GM23338 (cell line): ENCODE measurements at regions not wholly inside any gene's neighbourhood (a gene's known extent, or its start where the extent isn't known, plus 50 kb on each side); places are given as distances from the start of the nearest gene placed in this dataset.

Experiments
- ATAC-seq: fragments of 200-7000 bp; cut with Tn5 transposase; 3 replicates; pipeline ENCODE4 v1.9.1; 2020
- DNase-seq: peaks from one replicate; pipeline ENCODE4 v3.0.0-alpha.2; 2015; ENCODE audit warnings: low spot score
- H2AFZ ChIP-seq: fragments of 200-600 bp; sonication (generic); 2 replicates; pipeline ENCODE4 v1.8.0; 2016; ENCODE audit warnings: antibody characterized with exemption, mild to moderate bottlenecking, moderate library complexity
- H3F3A ChIP-seq: fragments of 200-600 bp; sonication (generic); replicated peaks from 2 replicates; pipeline ENCODE4 v1.8.0; 2017; ENCODE audit warnings: antibody characterized with exemption, mixed run types, low read depth
- H3K27ac ChIP-seq: fragments of 200-600 bp; sonication (generic); 2 replicates; pipeline ENCODE4 v1.6.1; 2016; ENCODE audit warnings: low read depth
- H3K27me3 ChIP-seq: fragments of 200-600 bp; sonication (generic); 2 replicates; pipeline ENCODE4 v1.8.0; 2016; ENCODE audit warnings: mild to moderate bottlenecking, mixed run types, moderate library complexity; ENCODE audit not compliant: insufficient read depth
- H3K36me3 ChIP-seq: fragments of 200-600 bp; sonication (generic); 2 replicates; pipeline ENCODE4 v1.8.0; 2016; ENCODE audit warnings: mild to moderate bottlenecking; ENCODE audit not compliant: insufficient read depth
- H3K4me1 ChIP-seq: fragments of 200-600 bp; sonication (generic); 2 replicates; pipeline ENCODE4 v1.8.0; 2016; ENCODE audit warnings: mild to moderate bottlenecking, moderate library complexity; ENCODE audit not compliant: insufficient read depth
- H3K4me2 ChIP-seq: fragments of 200-600 bp; sonication (generic); 2 replicates; pipeline ENCODE4 v1.7.1; 2017; ENCODE audit warnings: mixed run types
- H3K4me3 ChIP-seq: fragments of 200-600 bp; sonication (generic); 2 replicates; pipeline ENCODE4 v1.6.1; 2016; ENCODE audit warnings: mixed run types
- H3K79me2 ChIP-seq: fragments of 200-600 bp; sonication (generic); replicated peaks from 2 replicates; pipeline ENCODE4 v1.8.0; 2017; ENCODE audit warnings: mild to moderate bottlenecking; ENCODE audit not compliant: insufficient read depth
- H3K9me2 ChIP-seq: fragments of 200-600 bp; sonication (generic); 2 replicates; pipeline ENCODE4 v1.8.0; 2017; ENCODE audit not compliant: insufficient read depth
- H4K20me1 ChIP-seq: fragments of 200-600 bp; sonication (generic); replicated peaks from 2 replicates; pipeline ENCODE4 v1.8.0; 2017; ENCODE audit warnings: mild to moderate bottlenecking; ENCODE audit not compliant: insufficient read depth
- H3K27ac Mint-ChIP-seq: 2 replicates; pipeline ENCODE4 v1.8.0; 2020; ENCODE audit warnings: inconsistent platforms, mild to moderate bottlenecking, moderate library complexity, mixed read lengths
- H3K27me3 Mint-ChIP-seq: 3 replicates; pipeline ENCODE4 v1.8.0; 2022; ENCODE audit warnings: low read depth, mild to moderate bottlenecking, moderate library complexity, mixed read lengths, inconsistent platforms; ENCODE audit not compliant: insufficient read depth, poor library complexity
- H3K36me3 Mint-ChIP-seq: 3 replicates; pipeline ENCODE4 v1.8.0; 2021; ENCODE audit warnings: low read depth, mild to moderate bottlenecking, inconsistent platforms, moderate library complexity, mixed read lengths
- H3K4me1 Mint-ChIP-seq: 3 replicates; pipeline ENCODE4 v1.8.0; 2020; ENCODE audit warnings: mild to moderate bottlenecking, inconsistent platforms, mixed read lengths
- H3K4me3 Mint-ChIP-seq: 3 replicates; pipeline ENCODE4 v1.8.0; 2021; ENCODE audit warnings: moderate library complexity, mild to moderate bottlenecking, inconsistent platforms, mixed read lengths
- H3K9me3 Mint-ChIP-seq: 3 replicates; pipeline ENCODE4 v1.8.0; 2020; ENCODE audit warnings: moderate library complexity, mild to moderate bottlenecking, inconsistent platforms, mixed read lengths
- CREB1 ChIP-seq: fragments of 250-450 bp; sonication (Bioruptor Pico); IDR thresholded peaks from 2 replicates; pipeline ENCODE4 v1.5.0; 2020; ENCODE audit warnings: low read depth, mild to moderate bottlenecking, moderate library complexity
- EZH2phosphoT487 ChIP-seq: fragments of 200-600 bp; sonication (generic); IDR thresholded peaks from one replicate; pipeline ENCODE4 v1.8.1; 2018; ENCODE audit warnings: antibody characterized with exemption; ENCODE audit not compliant: unreplicated experiment
- NANOG ChIP-seq: IDR thresholded peaks from 2 replicates; pipeline ENCODE4 v1.6.1; 2016; ENCODE audit warnings: antibody characterized with exemption, borderline replicate concordance
- POLR2AphosphoS5 ChIP-seq: IDR thresholded peaks from 2 replicates; pipeline ENCODE4 v1.6.1; 2016; ENCODE audit warnings: antibody characterized with exemption, low read depth
- STAT1 ChIP-seq: IDR thresholded peaks from one replicate; pipeline ENCODE4 v1.6.1; 2016; ENCODE audit warnings: antibody characterized with exemption; ENCODE audit not compliant: unreplicated experiment
- ZNF114 ChIP-seq: fragments of 250-450 bp; sonication (Bioruptor Pico); IDR thresholded peaks from 2 replicates; pipeline ENCODE4 v1.5.0; 2020; ENCODE audit warnings: mild to moderate bottlenecking, moderate library complexity
- TF ChIP-seq, protein P1 (sequence below), 2 experiments: fragments of 200-600 bp in 1 of 2; sonication (generic) in 1 of 2; conservative IDR thresholded peaks; 2 replicates each; pipeline versions ENCODE4 v1.5.1 to v1.6.1; 2016 to 2017; ENCODE audit warnings: antibody characterized with exemption in 2 of 2, low read depth in 2 of 2, mild to moderate bottlenecking in 2 of 2, moderate library complexity in 1 of 2
- TF ChIP-seq, protein P2 (sequence below): fragments of 250-450 bp; sonication (Bioruptor Pico); IDR thresholded peaks from 2 replicates; pipeline ENCODE4 v1.5.0; 2020; ENCODE audit warnings: mild to moderate bottlenecking, moderate library complexity
- TF ChIP-seq, protein P3 (sequence below): IDR thresholded peaks from one replicate; pipeline ENCODE4 v1.6.1; 2018; ENCODE audit warnings: antibody characterized with exemption; ENCODE audit not compliant: unreplicated experiment
- TF ChIP-seq, protein P4 (sequence below): IDR thresholded peaks from 2 replicates; pipeline ENCODE4 v1.6.1; 2016; ENCODE audit warnings: antibody characterized with exemption

DNA sequence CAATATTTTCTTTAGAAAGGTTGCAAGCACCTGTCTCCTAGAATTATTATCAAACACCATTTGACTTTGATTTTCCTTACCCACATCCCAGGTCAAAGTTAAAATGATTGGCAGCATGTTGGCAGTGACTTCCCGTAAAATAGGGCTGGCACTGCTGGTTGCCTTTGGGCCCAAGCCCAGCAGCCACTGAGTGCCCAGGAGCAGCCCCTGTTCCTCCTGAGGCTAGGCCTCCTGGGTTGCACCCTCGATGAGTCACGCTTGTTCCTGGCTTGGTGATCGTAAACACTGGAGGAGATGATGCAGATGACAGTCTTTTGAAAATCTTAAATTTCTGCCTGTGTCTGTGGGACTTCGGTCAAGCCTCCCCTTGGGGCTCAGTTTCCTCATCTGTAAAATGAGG lies 290.0 kb downstream of the TLE3 start (continued):
- TF ChIP-seq EZH2phosphoT487 (no peak), ZNF114 (CRISPR knock-in tag) (no peak), CREB1 (no peak), STAT1 (no peak)
- TF ChIP-seq, protein P1, sequence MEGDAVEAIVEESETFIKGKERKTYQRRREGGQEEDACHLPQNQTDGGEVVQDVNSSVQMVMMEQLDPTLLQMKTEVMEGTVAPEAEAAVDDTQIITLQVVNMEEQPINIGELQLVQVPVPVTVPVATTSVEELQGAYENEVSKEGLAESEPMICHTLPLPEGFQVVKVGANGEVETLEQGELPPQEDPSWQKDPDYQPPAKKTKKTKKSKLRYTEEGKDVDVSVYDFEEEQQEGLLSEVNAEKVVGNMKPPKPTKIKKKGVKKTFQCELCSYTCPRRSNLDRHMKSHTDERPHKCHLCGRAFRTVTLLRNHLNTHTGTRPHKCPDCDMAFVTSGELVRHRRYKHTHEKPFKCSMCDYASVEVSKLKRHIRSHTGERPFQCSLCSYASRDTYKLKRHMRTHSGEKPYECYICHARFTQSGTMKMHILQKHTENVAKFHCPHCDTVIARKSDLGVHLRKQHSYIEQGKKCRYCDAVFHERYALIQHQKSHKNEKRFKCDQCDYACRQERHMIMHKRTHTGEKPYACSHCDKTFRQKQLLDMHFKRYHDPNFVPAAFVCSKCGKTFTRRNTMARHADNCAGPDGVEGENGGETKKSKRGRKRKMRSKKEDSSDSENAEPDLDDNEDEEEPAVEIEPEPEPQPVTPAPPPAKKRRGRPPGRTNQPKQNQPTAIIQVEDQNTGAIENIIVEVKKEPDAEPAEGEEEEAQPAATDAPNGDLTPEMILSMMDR (conservative IDR thresholded peaks at IDR 0.05; ENCODE audit: low read depth in 2 of 2), result no peak

DNA sequence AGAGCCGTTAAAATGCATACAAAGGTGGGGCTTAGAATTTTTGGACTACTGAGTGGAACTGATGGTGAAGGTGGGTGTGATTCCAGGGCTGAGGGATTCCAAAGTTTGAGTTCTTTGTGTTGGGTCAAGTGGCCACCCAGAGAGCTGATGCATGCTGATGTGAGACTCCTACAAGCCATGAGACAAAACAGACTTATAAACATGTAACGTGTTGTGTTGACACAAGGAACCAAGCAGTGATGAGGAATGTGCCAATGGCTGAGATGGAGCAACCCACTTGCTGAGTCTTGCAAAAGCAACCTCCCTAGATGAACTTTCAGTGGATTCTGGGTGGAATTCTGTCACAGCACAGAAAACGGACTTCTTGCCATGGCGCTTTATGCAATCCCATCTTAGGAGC lies 289.0 kb downstream of the TLE3 start:
- H3K9me2 ChIP-seq, result no peaks in the 10 kb centered on the region
- H3K4me1 Mint-ChIP-seq, result peaks cover 20% of the 10 kb centered on the region
- H4K20me1 ChIP-seq, result no peaks in the 10 kb centered on the region
- H3K27ac Mint-ChIP-seq, result no peak overlapping the region
- H2AFZ ChIP-seq, result no peak overlapping the region
- H3K36me3 ChIP-seq, result no peaks in the 10 kb centered on the region
- no peak overlapping the region for H3K27ac ChIP-seq
- no peak for DNase-seq
- no peak overlapping the region for H3K4me2 ChIP-seq
- H3K27me3 ChIP-seq, result no peaks in the 10 kb centered on the region
- H3K36me3 Mint-ChIP-seq, result no peaks in the 10 kb centered on the region
- H3K4me1 ChIP-seq, result peaks cover 5% of the 10 kb centered on the region; the same call in 1 of the 2 replicates
- no peaks in the 10 kb centered on the region for H3K9me3 Mint-ChIP-seq
- no peaks in the 10 kb centered on the region for H3F3A ChIP-seq
- H3K79me2 ChIP-seq, result no peaks in the 10 kb centered on the region
- no peak overlapping the region for H3K4me3 ChIP-seq
- H3K27me3 Mint-ChIP-seq, result peaks cover 9% of the 10 kb centered on the region
- ATAC-seq, result no peak
- H3K4me3 Mint-ChIP-seq, result no peak overlapping the region
- TF ChIP-seq POLR2AphosphoS5, result no peak
- no peak for TF ChIP-seq EZH2phosphoT487
- TF ChIP-seq CREB1, result no peak
- TF ChIP-seq, protein P2, sequence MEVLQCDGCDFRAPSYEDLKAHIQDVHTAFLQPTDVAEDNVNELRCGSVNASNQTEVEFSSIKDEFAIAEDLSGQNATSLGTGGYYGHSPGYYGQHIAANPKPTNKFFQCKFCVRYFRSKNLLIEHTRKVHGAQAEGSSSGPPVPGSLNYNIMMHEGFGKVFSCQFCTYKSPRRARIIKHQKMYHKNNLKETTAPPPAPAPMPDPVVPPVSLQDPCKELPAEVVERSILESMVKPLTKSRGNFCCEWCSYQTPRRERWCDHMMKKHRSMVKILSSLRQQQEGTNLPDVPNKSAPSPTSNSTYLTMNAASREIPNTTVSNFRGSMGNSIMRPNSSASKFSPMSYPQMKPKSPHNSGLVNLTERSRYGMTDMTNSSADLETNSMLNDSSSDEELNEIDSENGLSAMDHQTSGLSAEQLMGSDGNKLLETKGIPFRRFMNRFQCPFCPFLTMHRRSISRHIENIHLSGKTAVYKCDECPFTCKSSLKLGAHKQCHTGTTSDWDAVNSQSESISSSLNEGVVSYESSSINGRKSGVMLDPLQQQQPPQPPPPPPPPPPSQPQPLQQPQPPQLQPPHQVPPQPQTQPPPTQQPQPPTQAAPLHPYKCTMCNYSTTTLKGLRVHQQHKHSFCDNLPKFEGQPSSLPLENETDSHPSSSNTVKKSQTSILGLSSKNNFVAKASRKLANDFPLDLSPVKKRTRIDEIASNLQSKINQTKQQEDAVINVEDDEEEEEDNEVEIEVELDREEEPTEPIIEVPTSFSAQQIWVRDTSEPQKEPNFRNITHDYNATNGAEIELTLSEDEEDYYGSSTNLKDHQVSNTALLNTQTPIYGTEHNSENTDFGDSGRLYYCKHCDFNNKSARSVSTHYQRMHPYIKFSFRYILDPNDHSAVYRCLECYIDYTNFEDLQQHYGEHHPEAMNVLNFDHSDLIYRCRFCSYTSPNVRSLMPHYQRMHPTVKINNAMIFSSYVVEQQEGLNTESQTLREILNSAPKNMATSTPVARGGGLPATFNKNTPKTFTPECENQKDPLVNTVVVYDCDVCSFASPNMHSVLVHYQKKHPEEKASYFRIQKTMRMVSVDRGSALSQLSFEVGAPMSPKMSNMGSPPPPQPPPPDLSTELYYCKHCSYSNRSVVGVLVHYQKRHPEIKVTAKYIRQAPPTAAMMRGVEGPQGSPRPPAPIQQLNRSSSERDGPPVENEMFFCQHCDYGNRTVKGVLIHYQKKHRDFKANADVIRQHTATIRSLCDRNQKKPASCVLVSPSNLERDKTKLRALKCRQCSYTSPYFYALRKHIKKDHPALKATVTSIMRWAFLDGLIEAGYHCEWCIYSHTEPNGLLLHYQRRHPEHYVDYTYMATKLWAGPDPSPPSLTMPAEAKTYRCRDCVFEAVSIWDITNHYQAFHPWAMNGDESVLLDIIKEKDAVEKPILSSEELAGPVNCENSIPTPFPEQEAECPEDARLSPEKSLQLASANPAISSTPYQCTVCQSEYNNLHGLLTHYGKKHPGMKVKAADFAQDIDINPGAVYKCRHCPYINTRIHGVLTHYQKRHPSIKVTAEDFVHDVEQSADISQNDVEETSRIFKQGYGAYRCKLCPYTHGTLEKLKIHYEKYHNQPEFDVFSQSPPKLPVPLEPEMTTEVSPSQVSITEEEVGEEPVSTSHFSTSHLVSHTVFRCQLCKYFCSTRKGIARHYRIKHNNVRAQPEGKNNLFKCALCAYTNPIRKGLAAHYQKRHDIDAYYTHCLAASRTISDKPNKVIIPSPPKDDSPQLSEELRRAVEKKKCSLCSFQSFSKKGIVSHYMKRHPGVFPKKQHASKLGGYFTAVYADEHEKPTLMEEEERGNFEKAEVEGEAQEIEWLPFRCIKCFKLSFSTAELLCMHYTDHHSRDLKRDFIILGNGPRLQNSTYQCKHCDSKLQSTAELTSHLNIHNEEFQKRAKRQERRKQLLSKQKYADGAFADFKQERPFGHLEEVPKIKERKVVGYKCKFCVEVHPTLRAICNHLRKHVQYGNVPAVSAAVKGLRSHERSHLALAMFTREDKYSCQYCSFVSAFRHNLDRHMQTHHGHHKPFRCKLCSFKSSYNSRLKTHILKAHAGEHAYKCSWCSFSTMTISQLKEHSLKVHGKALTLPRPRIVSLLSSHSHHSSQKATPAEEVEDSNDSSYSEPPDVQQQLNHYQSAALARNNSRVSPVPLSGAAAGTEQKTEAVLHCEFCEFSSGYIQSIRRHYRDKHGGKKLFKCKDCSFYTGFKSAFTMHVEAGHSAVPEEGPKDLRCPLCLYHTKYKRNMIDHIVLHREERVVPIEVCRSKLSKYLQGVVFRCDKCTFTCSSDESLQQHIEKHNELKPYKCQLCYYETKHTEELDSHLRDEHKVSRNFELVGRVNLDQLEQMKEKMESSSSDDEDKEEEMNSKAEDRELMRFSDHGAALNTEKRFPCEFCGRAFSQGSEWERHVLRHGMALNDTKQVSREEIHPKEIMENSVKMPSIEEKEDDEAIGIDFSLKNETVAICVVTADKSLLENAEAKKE (CRISPR knock-in tag), result no peak
- TF ChIP-seq ZNF114 (CRISPR knock-in tag), result no peak
- TF ChIP-seq, protein P1 (conservative IDR thresholded peaks at IDR 0.05; ENCODE audit: low read depth in 2 of 2), result no peak
- no peak for TF ChIP-seq STAT1
- TF ChIP-seq, protein P3, sequence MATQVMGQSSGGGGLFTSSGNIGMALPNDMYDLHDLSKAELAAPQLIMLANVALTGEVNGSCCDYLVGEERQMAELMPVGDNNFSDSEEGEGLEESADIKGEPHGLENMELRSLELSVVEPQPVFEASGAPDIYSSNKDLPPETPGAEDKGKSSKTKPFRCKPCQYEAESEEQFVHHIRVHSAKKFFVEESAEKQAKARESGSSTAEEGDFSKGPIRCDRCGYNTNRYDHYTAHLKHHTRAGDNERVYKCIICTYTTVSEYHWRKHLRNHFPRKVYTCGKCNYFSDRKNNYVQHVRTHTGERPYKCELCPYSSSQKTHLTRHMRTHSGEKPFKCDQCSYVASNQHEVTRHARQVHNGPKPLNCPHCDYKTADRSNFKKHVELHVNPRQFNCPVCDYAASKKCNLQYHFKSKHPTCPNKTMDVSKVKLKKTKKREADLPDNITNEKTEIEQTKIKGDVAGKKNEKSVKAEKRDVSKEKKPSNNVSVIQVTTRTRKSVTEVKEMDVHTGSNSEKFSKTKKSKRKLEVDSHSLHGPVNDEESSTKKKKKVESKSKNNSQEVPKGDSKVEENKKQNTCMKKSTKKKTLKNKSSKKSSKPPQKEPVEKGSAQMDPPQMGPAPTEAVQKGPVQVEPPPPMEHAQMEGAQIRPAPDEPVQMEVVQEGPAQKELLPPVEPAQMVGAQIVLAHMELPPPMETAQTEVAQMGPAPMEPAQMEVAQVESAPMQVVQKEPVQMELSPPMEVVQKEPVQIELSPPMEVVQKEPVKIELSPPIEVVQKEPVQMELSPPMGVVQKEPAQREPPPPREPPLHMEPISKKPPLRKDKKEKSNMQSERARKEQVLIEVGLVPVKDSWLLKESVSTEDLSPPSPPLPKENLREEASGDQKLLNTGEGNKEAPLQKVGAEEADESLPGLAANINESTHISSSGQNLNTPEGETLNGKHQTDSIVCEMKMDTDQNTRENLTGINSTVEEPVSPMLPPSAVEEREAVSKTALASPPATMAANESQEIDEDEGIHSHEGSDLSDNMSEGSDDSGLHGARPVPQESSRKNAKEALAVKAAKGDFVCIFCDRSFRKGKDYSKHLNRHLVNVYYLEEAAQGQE, result no peak
- TF ChIP-seq, protein P4, sequence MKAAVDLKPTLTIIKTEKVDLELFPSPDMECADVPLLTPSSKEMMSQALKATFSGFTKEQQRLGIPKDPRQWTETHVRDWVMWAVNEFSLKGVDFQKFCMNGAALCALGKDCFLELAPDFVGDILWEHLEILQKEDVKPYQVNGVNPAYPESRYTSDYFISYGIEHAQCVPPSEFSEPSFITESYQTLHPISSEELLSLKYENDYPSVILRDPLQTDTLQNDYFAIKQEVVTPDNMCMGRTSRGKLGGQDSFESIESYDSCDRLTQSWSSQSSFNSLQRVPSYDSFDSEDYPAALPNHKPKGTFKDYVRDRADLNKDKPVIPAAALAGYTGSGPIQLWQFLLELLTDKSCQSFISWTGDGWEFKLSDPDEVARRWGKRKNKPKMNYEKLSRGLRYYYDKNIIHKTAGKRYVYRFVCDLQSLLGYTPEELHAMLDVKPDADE, result no peak
- no peak for TF ChIP-seq NANOG
